ENCODE measurements at regions not wholly inside any gene's neighbourhood (a gene's known extent, or its start where the extent isn't known, plus 50 kb on each side); places are given as distances from the start of the nearest gene placed in this dataset.

DNA sequence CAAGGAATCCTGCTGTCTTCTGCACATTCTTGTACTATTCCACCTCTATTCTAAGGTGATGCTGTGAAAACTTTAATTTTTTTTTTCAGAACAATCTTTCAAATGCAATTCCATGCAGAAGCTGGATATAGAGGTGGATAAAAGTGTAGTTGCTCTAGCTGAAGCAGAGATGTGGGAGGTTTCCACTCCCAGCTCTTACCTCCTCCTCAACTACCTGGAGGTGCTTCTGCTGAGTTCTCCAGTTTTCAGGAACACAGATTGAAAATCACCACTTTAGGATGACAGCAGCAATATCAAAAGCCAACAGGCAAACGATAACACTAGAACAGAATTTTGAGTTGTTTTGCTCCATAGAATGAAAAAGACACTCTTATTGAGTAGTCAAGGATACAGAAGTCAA lies 51.1 kb upstream of the FAM98A start:
- Histone ChIP-seq H3K4me3 (no peak overlapping the region), H3K36me3 (no peaks in the 10 kb centered on the region), H3K27me3 (no peaks in the 10 kb centered on the region)

More for the DNA sequence above, 51.1 kb upstream of the FAM98A start:
- DNase-seq (ENCODE audit: low read depth in 1 of 2, low spot score in 1 of 2): no peak
- no peak overlapping the region for H3K27ac ChIP-seq
- H3K9me3 ChIP-seq (ENCODE audit: low read depth): no peaks in the 10 kb centered on the region
- no peak for TF ChIP-seq CTCF (IDR thresholded peaks at IDR 0.05; ENCODE audit: low read depth, low read length)
- H3K4me1 ChIP-seq (ENCODE audit: low read depth): no peaks in the 10 kb centered on the region
